Thyroid gland (tissue), 4 donors: ENCODE measurements at regions not wholly inside any gene's neighbourhood (a gene's known extent, or its start where the extent isn't known, plus 50 kb on each side); places are given as distances from the start of the nearest gene placed in this dataset.

Experiments
- POLR2A ChIP-seq, 2 donors: fragments of 450-650 bp; IDR thresholded peaks; one replicate each; pipeline ENCODE4 v1.6.1; 2017; ENCODE audit warnings: antibody characterized with exemption in 2 of 2, mild to moderate bottlenecking in 2 of 2, moderate library complexity in 1 of 2
- TF ChIP-seq, protein P1 (sequence below), 6 experiments: fragments of 200-600 bp in 3 of 6; fragments of 450-650 bp in 3 of 6; sonication (generic) in 3 of 6; IDR thresholded peaks; one replicate each; pipeline ENCODE4 v1.5.1; 2016 to 2019; ENCODE audit warnings: antibody characterized with exemption in 6 of 6, mild to moderate bottlenecking in 2 of 6, inconsistent platforms in 1 of 6, moderate library complexity in 1 of 6

DNA sequence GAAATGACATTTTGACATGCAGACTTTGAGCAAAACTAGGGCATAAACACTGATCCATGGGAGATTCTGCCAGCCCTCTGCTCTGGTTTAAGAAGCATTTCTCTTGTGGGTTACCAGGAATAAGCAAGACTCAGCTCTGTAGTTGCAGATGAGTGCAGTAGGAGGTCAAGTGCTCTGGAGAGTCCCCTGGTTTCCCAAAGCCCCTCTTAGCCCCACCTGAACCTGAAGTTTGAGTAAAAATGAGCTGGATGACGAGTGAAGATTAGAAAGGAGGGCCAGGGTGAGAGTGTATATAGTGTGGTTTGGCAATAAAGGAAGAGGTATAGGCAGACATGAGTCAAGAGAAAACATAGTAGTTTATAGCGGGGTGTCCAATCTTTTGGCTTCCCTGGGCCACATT is 220.3 kb downstream of the ARL4A start:
- TF ChIP-seq POLR2A (IDR thresholded peaks at IDR 0.05), result no peak
- TF ChIP-seq, protein P1, sequence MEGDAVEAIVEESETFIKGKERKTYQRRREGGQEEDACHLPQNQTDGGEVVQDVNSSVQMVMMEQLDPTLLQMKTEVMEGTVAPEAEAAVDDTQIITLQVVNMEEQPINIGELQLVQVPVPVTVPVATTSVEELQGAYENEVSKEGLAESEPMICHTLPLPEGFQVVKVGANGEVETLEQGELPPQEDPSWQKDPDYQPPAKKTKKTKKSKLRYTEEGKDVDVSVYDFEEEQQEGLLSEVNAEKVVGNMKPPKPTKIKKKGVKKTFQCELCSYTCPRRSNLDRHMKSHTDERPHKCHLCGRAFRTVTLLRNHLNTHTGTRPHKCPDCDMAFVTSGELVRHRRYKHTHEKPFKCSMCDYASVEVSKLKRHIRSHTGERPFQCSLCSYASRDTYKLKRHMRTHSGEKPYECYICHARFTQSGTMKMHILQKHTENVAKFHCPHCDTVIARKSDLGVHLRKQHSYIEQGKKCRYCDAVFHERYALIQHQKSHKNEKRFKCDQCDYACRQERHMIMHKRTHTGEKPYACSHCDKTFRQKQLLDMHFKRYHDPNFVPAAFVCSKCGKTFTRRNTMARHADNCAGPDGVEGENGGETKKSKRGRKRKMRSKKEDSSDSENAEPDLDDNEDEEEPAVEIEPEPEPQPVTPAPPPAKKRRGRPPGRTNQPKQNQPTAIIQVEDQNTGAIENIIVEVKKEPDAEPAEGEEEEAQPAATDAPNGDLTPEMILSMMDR (IDR thresholded peaks at IDR 0.05), result no peak
